A549 (cell line): ENCODE measurements at regions not wholly inside any gene's neighbourhood (a gene's known extent, or its start where the extent isn't known, plus 50 kb on each side); places are given as distances from the start of the nearest gene placed in this dataset.

Experiments
- ATAC-seq, 2 experiments: fragments of 200-7000 bp in 1 of 2; fragments of >200 bp in 1 of 2; cut with Nextera tagmentation in 1 of 2; cut with Tn5 transposase in 1 of 2; 3 replicates each; pipeline versions ENCODE4 v1.8.0 to v1.9.1; 2018 to 2020; ENCODE audit warnings: mild to moderate bottlenecking in 1 of 2, moderate library complexity in 1 of 2
- CTCF ChIA-PET: fragments of 300-600 bp; sonication (Branson Sonifier 250); formaldehyde crosslinking; extraction: SDS; loops from one replicate; lab custom pipeline; 2021; ENCODE audit warnings: antibody characterized with exemption, inconsistent platforms; lab: Yijun Ruan, JAX
- POLR2A ChIA-PET: fragments of 350-600 bp; formaldehyde crosslinking; extraction: SDS; loops from one replicate; lab custom pipeline; 2021; ENCODE audit warnings: antibody characterized with exemption, inconsistent platforms; lab: Yijun Ruan, JAX
- DNase-seq, 2 experiments: peaks; one replicate each; pipeline versions ENCODE4 v3.0.0 to v3.0.0-alpha.2; 2011 to 2016; ENCODE audit warnings: low read depth in 1 of 2, low spot score in 1 of 2
- FAIRE-seq: peaks from 2 replicates; lab custom pipeline; 2011; peaks lifted over from hg19 to GRCh38; lab: Jason Lieb, UNC
- H3K27ac ChIP-seq, 2 experiments: fragments of >200 bp; sonication (Bioruptor Twin); formaldehyde crosslinking; 3 replicates each; pipeline ENCODE4 v1.5.1; 2016 to 2017
- H3K4me1 ChIP-seq: fragments of >200 bp; sonication (Bioruptor Twin); formaldehyde crosslinking; 3 replicates; pipeline ENCODE4 v1.6.1; 2016
- H3K4me2 ChIP-seq: fragments of >200 bp; sonication (Bioruptor Twin); formaldehyde crosslinking; 3 replicates; pipeline ENCODE4 v1.6.1; 2016
- H3K4me3 ChIP-seq: fragments of >200 bp; sonication (Bioruptor Twin); formaldehyde crosslinking; 3 replicates; pipeline ENCODE4 v1.5.1; 2016
- H3K9me3 ChIP-seq: fragments of >200 bp; sonication (Bioruptor Twin); formaldehyde crosslinking; 3 replicates; pipeline ENCODE4 v1.6.1; 2016
- BCL3 ChIP-seq: fragments of >200 bp; sonication (Bioruptor Twin); formaldehyde crosslinking; IDR thresholded peaks from 3 replicates; pipeline ENCODE4 v1.6.1; 2016
- BHLHE40 ChIP-seq: IDR thresholded peaks from 2 replicates; pipeline ENCODE4 v1.6.1; 2012; ENCODE audit warnings: low read depth, low read length, inconsistent platforms
- EHMT2 ChIP-seq: fragments of 200-600 bp; sonication (generic); IDR thresholded peaks from 2 replicates; pipeline ENCODE4 v1.6.1; 2016; ENCODE audit warnings: antibody characterized with exemption, low read depth, mild to moderate bottlenecking, moderate library complexity
- FOXS1 ChIP-seq: fragments of 250-450 bp; sonication (Bioruptor Pico); IDR thresholded peaks from 2 replicates; pipeline ENCODE4 v1.5.0; 2020; ENCODE audit warnings: mild to moderate bottlenecking, moderate library complexity
- GATA3 ChIP-seq: IDR thresholded peaks from 2 replicates; pipeline ENCODE4 v1.6.1; 2012; ENCODE audit warnings: borderline replicate concordance
- HDAC2 ChIP-seq: fragments of 200-600 bp; sonication (generic); IDR thresholded peaks from 2 replicates; pipeline ENCODE4 v1.6.1; 2016
- HEYL ChIP-seq: fragments of 250-450 bp; sonication (Bioruptor Pico); IDR thresholded peaks from 2 replicates; pipeline ENCODE4 v1.8.0; 2021; ENCODE audit warnings: mild to moderate bottlenecking, moderate library complexity
- JUN ChIP-seq, 2 experiments: fragments of >200 bp; sonication (Bioruptor Twin); formaldehyde crosslinking; IDR thresholded peaks; 2 replicates in 1 of 2; 3 replicates in 1 of 2; pipeline ENCODE4 v1.6.1; 2016 to 2017
- MAFK ChIP-seq: fragments of 450-650 bp; IDR thresholded peaks from 2 replicates; pipeline ENCODE4 v1.6.1; 2014; ENCODE audit not compliant: partially characterized antibody
- NPAS2 ChIP-seq: fragments of 250-450 bp; sonication (Bioruptor Pico); IDR thresholded peaks from 2 replicates; pipeline ENCODE4 v1.8.0; 2022; ENCODE audit warnings: mild to moderate bottlenecking, moderate library complexity, borderline replicate concordance
- RAD21 ChIP-seq, 2 experiments: fragments of >200 bp in 1 of 2; sonication (Bioruptor Twin) in 1 of 2; formaldehyde crosslinking in 1 of 2; IDR thresholded peaks in 1 of 2; conservative IDR thresholded peaks in 1 of 2; 2 replicates in 1 of 2; 3 replicates in 1 of 2; pipeline ENCODE4 v1.6.1; 2012 to 2018; ENCODE audit warnings: inconsistent platforms in 1 of 2
- RFX5 ChIP-seq: fragments of 450-650 bp; IDR thresholded peaks from 2 replicates; pipeline ENCODE4 v1.7.1; 2014; ENCODE audit warnings: antibody characterized with exemption, mild to moderate bottlenecking, moderate library complexity
- SREBF2 ChIP-seq: fragments of 450-650 bp; IDR thresholded peaks from 2 replicates; pipeline ENCODE4 v1.6.1; 2014; ENCODE audit warnings: mild to moderate bottlenecking, moderate library complexity
- ZSCAN20 ChIP-seq: fragments of 250-450 bp; sonication (Bioruptor Pico); IDR thresholded peaks from 2 replicates; pipeline ENCODE4 v1.8.0; 2022; ENCODE audit warnings: mild to moderate bottlenecking, moderate library complexity
- WGBS: methylation state at CpG from one replicate; pipeline ENCODE4 v1.1.6; 2017; ENCODE audit errors: missing lambda C conversion rate; 5-methylcytosine and 5-hydroxymethylcytosine counted together
- TF ChIP-seq, protein P1 (sequence below): IDR thresholded peaks from 2 replicates; pipeline ENCODE4 v1.6.1; 2012

DNA sequence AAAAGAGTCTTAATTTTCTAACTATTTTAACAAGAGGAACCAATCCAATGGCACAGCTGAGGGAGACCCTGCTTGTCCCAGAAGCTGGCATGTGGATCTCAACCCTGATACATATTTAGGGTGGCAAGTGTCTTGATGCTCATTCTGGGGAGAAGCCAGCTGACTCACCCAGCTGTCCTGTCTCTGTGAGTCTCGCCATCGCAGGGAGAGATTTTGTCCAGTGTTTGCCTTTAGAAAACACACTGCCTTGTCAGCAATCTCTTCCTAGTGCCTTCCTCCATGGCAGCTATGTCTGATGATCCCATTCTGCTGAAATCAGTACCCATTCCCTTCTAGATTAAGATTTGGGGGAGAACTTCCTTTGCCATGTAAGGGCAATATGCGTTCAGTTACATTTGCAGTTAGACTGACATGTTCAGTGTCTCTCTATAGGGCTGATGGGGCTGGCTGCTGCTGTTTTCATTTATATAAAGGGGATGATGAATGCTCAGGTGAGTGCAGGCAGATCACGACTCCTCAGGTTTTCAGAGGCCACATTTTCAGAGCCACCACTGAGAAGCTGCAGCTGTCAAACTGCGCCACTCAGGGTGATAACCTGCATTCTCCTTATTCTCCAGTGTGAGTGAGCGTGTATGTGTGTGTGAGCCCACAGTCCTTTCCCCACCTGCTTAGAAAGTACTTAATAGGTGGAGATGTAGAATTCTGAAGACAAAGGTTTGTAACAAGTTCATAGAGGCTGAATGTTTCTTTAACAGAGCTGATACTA is 217.0 kb downstream of the GAS1 start:
- Histone ChIP-seq H3K9me3 (no peaks in the 10 kb centered on the region), H3K4me1 (no peaks in the 10 kb centered on the region), H3K4me3 (no peak overlapping the region), H3K4me2 (no peak overlapping the region), H3K27ac (no peak overlapping the region)
- DNase-seq (no peak), ATAC-seq (no peak), FAIRE-seq (no peak)
- TF ChIP-seq, protein P1, sequence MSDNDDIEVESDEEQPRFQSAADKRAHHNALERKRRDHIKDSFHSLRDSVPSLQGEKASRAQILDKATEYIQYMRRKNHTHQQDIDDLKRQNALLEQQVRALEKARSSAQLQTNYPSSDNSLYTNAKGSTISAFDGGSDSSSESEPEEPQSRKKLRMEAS = no peak
- TF ChIP-seq ZSCAN20 = no peak
- no peak for TF ChIP-seq RFX5
- TF ChIP-seq MAFK = no peak
- CTCF ChIA-PET = interaction anchor here (1.3 kb wide), 1 partner anchor 92 kb away, joined by 3 read pairs; no protein-coding TSS in a partner anchor
- POLR2A ChIA-PET = no interaction called here
- 43% methylated on average over 6 of the region's 6 CpGs for WGBS

DNA sequence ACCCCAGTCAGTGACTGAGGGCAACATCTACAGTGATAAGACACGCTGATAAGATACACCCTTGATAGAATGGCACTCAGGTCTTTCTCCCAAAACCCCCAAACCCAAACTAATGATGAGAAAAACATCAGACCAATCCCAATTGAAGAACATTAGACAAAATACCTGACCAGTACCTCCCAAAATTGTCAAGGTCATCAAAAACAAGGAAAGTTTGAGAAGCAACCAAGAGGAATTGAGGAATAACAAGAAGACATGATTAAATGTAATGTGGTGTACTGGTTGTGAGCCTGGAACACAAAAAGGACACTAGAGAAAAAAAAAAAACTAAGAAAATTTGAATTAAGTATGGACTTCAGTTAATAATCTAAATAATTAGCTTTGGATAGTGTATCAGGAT is 222.8 kb downstream of the GAS1 start:
- CTCF ChIA-PET = no interaction called here
- H3K27ac ChIP-seq = no peak overlapping the region
- peaks cover 8% of the 10 kb centered on the region; the same call in 1 of the 3 replicates for H3K9me3 ChIP-seq
- FAIRE-seq = no peak
- no peak for ATAC-seq
- DNase-seq = no peak
- POLR2A ChIA-PET = no interaction called here
- H3K4me2 ChIP-seq = no peak overlapping the region
- no peaks in the 10 kb centered on the region for H3K4me1 ChIP-seq
- TF ChIP-seq NPAS2 (CRISPR knock-in tag) (no peak), HDAC2 (no peak), ZSCAN20 (no peak), MAFK (peak; percentile 77)
- no peak overlapping the region for H3K4me3 ChIP-seq
- 0% methylated on average over 1 of the region's 1 CpG for WGBS

DNA sequence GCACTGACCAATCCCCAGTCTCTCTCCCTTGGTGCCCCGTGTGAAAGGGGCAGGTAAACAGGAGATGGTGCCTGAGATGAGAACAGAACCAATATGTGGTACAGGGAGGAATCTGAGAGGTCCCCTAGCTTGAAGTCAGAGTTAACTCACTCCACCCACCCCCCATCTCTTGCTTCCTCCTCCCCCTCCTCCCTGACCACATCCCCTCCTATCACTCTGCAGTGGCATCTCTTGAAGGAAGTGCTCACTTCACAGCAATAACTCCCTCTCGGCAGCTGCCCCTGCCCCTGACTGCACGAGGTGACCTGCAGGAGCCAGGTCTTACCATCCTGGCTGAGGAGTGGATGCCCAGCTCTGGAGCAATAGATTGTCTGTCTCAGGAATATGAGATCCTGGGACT is 224.0 kb downstream of the GAS1 start:
- ATAC-seq = no peak
- Histone ChIP-seq H3K4me2 (no peak overlapping the region), H3K4me1 (no peaks in the 10 kb centered on the region), H3K4me3 (no peak overlapping the region), H3K9me3 (peaks cover 8% of the 10 kb centered on the region; the same call in 1 of the 3 replicates), H3K27ac (no peak overlapping the region)
- ChIA-PET CTCF (interaction anchor here (0.7 kb wide), 1 partner anchor 1337 kb away, joined by 4 read pairs; no protein-coding TSS in a partner anchor), POLR2A (no interaction called here)
- 1% methylated on average over 3 of the region's 3 CpGs for WGBS
- no peak for TF ChIP-seq HEYL (CRISPR knock-in tag)
- no peak for TF ChIP-seq BCL3
- TF ChIP-seq JUN (IDR thresholded peaks at IDR 0.05) = no peak
- FAIRE-seq = no peak
- no peak for DNase-seq

DNA sequence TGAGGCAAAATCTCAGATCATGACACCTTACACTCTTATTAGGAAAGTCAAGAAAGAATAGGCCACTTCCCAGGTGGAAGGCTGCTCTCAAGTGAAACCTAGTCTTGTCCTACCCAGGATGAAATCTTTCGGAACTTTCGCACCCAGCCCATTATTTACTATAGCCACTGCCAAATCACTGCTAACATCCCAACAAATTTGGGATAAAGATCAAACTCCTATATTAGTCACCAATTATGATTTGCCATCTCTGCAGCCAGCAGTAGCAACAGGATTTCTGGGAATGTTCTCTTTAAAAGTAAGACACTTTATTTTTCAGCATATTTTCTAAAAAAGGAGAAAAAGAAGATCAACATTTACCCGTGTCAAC is 224.6 kb downstream of the GAS1 start:
- Histone ChIP-seq H3K4me2 (no peak overlapping the region), H3K4me3 (no peak overlapping the region), H3K4me1 (no peaks in the 10 kb centered on the region), H3K27ac (no peak overlapping the region), H3K9me3 (peaks cover 8% of the 10 kb centered on the region; the same call in 1 of the 3 replicates)
- ChIA-PET POLR2A (no interaction called here), CTCF (no interaction called here)
- 57% methylated on average over 3 of the region's 3 CpGs for WGBS
- DNase-seq (no peak), ATAC-seq (no peak), FAIRE-seq (no peak)
- no peak for TF ChIP-seq SREBF2
- TF ChIP-seq BHLHE40 = no peak
- TF ChIP-seq GATA3 = no peak
- TF ChIP-seq EHMT2 = no peak
- no peak for TF ChIP-seq FOXS1 (CRISPR knock-in tag)
- TF ChIP-seq RAD21 (conservative IDR thresholded peaks at IDR 0.05 in 1 of 2, IDR thresholded peaks at IDR 0.05 in 1 of 2) = no peak
- no peak for TF ChIP-seq ZSCAN20
- TF ChIP-seq BCL3 = no peak
